Left renal cortex interstitium (tissue), 4 donors: ENCODE measurements at regions not wholly inside any gene's neighbourhood (a gene's known extent, or its start where the extent isn't known, plus 50 kb on each side); places are given as distances from the start of the nearest gene placed in this dataset.
"Not testable (repeated sequence)": the region's sequence is repeated elsewhere in the genome, so short reads cannot be mapped to it uniquely, and the experiment has no call there.

Experiments
- DNase-seq, 4 donors: peaks; one replicate each; pipeline ENCODE4 v3.0.0-alpha.2; 2013; ENCODE audit warnings: low read depth in 4 of 4, low spot score in 2 of 4, missing footprints in 1 of 4

DNA sequence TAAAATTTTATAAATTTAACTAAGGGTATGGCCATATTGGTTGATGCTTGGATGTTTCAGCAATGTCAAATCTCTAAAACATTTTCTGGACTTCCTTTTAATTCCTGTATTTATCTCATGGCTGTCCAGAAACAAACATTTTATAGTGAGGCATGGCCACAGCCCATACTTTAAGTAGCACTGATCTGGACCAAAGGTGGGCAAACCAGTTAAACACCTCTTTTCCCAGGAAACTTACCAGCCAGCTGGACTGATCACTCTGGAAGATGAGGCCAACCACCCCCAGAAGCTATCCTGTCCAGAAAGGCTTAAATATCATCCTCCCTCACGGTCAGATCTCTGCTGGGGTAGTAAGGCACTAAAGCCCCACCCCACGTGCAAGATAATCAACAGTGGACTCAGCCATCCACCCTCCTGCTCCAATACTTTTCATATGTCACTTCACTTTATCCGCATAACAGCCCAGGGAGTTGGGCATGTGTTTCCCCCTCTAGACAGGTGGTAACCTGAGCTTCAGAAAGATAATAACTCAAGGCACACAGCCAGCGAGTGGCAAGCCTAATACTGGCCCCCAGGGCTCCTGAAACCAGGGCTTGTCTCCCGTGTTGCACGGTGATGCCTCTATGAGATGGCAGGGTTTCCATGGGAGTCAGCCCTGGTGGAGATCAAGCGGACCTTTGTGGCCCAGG lies 120.5 kb upstream of the NGF start:
- no peak for DNase-seq

DNA sequence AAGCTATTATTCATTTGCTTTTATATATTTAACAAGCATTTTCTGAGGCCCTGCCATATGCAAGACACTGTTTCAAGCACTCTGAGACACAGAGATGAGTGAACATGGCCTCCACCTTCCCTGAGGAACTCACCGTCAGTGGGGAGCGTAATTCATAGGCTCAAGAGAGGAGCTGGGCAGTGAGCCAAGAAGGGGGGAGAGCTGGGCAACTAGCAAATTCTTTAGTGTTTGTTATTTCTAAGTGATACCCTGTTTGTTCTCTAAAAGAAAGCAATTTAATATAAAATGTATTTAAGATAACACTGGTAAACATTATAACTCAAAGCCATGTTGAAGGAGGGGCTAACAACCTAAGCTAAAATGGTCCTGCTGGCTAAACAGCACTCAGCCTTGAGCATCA lies 119.2 kb upstream of the NGF start:
- DNase-seq: no peak

DNA sequence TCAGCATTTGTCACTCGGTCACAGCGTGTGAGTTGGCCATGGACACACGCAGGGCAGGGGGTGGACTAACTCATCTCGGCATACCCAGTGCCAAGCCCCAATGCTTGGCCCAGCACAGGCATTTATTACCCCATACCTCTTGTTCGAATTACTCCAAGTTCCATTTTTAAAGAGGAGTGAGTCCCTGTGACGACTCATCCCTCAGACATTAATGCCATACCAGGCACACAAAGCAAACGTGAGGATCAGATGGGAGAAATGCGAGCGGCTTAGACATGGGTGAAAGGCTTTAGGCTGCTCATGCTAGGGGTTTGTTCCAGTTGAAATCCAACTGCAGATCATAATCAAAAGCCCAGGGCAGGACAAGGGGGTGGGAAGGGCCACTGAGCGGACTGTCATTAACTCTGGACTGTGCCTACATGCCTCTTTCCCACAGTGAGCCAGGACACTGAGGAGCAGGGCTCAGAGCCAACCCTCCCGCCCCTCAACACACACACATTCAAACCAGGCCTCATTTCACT lies 118.5 kb upstream of the NGF start:
- no peak for DNase-seq

DNA sequence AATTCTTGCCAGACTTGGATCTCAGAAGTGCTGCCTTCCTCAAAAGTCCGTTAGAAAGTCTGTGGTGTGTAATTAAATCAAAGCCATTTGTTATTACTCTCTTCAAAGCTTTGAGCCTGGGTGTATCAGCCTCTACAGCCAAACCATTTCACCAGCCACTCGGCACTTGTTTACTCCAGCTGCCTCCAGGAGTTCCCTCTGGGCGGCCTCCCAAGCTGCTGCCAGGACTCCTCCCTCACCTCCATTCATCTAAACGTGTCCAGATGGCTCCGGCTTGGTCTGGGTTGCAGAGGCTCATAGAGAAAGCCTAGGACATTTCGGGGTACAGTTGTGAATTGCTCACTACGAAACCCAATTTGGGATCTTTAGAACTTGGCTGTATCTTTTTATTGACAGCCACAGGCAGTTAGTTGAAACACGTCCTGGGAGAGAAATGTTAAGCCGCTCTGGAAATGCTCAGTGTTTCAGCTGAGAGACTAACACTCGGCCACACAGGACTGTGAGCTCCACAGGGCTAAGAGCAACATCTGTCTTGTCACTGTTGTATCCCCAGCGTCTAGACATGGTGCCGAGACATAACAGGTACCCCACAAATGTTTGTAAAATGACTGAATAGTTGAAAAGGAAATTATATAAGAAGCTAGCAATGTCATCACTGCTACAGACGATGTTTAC lies 116.9 kb upstream of the NGF start:
- DNase-seq: no peak

DNA sequence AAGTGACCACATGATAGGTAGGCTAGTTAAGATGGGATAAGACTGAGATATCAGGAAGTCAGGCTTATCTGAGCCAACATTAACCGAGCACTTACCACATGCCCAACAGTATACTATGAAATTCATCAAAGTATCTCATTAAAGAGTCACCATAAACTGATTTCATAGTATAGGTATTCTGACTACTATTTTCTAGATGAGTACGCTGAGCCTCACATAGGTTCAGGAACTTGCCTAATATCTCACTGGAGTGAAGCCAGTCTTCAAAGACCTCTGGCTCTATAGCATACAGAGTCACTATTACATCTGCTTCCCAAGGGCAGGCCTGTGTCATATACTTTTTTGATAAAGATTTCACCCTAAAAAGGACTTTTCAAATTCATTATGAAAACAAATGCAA lies 115.6 kb upstream of the NGF start:
- DNase-seq: no peak

DNA sequence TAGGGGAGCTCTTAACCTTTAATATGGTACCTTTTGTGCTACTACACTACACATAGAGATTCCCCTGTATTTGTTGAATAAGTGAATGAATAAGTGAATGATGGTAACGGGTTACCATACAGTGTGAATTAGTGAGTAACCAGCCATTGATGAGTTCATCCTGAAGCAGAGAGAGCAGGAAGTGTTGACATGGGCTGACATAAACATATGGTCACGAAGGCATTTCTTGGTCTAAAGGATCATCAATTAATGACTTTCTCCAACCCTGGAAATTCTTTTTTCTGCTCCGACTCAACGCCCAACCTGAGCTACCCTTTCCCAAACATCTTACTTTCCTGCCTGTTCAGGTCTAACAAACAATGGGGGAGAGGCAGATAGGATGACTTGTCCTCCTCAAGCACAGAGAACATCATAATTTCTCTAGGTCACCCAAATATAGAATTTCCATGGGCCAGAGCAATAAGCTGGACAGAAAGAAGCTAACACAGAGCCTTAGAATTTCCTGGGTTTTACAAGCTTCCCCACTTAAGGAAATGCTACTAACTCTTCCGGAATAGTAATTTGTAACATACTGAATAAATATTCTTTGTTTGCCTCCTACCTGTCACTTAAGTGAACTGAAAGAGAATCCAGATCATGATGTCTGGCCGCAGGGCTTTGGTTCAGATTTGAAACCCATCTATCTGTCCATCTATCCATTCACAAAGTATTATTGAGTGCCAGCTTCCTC lies 114.7 kb upstream of the NGF start:
- no peak for DNase-seq

DNA sequence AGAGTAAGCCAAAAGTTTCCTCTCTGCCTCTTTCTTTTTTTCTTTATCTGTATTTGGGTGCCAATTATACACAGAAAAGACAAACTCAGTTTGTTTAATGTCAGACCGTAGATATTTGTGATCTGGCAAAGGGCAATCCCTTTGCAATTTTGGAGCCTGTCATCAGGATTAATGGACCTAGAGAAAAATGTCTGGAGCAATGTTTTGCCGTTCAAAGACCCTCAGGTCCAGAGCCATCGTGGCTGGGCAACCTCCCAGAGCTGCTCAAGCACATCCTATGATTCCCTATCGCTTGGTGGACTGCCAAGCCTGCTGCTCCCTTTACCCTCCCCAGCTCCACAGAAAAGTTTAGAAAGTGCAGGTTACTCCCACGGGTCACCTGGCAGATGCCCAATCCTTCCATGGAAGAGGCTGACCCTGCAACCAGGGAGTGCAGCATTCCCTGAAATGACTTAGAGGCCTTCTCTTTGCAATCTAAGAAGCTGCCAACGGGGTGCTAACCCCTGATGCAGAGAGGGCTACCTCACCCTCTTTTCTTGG lies 112.5 kb upstream of the NGF start:
- DNase-seq: no peak

DNA sequence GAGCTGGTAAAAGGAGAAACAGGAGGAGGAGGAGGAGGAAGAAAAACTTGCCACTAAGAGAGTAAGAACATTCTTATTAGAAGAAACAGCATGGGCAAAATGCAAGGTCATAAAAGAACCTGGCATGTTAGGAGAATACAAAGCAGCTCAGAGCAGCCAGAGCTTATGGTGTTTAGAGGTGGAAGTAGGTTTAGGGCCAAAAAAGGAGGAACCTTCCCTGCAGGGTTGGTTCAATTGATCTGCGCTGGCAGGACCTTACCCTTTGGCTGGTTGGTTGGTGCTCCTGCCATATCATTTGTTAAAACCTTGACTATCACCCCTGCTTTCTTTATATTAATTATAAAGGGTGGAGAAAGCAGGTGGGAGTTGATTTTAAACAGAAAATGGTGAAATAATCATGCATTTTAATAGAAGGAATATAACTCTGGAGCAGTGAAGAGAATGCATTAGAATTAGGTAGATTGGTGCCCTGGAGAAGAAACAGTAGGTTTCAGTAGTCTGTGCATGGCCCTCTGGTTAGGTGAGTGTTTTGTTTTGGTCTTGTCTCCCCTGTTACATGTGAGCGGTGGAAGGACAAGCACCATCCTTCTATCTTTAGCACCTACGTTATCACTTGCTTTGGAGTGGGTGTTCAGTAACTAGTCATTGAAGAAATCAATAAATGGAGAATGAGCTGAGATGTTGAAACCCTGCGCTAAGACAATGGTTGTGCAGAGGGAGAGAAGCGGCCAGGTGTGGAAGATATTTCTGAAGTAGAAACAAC lies 110.4 kb upstream of the NGF start:
- no peak for DNase-seq

DNA sequence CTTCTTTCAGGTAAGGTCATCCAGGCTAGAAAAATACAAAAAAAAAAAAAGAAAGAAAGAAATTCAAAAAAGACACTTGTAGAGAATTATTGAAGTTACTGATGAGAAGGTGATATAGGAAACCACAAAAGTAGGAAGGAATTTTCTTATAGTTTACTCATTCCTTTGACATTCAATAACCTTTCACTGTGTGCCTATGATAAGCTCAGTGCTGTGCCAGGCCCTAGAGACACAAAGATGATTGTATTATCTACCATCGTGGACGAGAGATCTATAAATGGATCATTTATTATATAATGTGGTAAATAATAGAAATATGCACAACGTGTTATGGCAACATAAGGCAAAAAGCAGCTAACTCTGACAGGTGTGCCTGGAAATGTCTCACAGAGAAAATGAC lies 109.6 kb upstream of the NGF start:
- no peak for DNase-seq

DNA sequence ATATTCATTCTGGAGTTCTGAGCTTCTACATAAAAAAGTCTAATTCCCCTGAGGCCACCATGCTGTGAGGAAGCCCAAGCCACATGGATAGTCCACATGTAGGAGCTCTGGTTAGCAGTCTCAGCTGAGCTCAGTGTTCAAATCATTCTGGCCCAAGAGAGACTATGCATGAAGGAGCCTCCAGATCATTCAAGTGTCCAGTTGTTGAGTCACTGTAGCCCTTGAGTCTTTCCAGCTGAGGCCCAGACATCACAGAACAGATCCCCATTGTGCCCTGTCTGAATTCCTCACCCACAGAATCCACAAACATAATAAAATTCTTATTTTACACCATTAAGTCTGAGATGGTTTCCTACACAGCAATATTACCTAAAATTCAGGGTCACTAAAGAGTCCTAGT lies 107.0 kb upstream of the NGF start:
- no peak for DNase-seq

DNA sequence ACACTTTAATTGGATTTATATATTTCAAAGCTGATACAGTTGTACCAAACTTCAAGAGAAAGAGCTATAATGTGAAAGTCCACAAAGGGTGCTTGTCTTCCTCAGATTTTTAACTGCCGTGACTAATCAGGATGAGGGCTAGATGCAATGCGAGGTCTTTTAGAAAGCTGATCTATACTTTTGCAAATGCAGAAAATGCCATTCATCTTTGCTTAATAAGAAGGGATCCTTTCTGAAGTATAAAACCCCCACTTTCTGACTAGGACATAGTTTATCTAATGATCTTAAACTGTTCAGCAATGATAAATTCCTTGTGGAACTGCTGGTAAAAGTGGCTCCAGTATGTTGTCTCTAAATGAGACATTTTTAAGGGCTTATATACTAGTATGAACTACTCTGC lies 102.7 kb upstream of the NGF start:
- no peak for DNase-seq

DNA sequence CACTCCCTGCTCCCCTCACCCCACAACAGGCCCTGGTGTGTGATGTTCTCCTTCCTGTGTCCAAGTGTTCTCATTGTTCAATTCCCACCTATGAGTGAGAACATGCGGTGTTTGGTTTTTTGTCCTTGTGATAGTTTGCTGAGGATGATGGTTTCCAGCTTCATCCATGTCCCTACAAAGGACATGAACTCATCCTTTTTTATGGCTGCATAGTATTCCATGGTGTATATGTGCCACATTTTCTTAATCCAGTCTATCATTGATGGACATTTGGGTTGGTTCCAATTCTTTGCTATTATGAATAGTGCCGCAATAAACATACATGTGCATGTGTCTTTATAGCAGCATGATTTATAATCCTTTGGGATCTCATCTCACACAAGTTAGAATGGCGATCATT lies 101.5 kb upstream of the NGF start:
- not testable (repeated sequence) for DNase-seq

DNA sequence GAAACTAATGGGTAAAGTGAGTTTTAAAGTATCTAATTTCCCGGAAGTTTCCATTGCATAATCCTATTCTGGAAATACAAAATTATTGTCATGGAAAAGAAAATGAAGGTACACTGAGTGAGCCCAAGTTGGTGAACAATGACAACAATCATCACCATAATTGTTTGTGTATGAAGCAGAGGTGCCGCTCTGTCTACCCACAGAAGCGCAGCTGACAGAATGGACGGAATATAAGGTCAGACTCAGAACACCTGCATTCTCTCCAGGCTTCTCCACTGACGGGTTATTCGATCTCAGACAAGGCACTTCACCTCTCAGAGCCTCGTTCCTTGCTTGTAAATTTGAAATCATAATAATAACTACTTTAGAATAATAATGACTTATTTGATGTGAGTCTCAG lies 99.1 kb upstream of the NGF start:
- no peak for DNase-seq

DNA sequence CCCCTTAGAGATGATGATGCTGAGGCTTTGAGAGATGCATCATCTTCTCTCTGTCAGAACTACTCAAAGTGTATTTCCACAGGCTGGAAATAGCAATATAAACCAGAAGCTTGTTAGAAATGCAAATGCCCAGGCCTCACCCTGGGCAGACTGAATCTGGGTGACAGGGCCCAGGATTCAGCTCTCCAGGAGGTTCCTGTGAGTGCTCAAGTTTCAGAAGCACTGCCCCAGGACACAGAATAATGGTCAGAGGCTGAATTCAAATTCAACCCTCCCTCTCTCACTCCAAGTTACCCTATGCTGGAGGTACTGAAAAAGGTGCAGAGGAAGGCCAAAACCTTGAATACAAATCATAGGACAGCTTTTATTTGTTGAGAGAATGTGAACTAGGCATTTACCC lies 98.5 kb upstream of the NGF start:
- no peak for DNase-seq

DNA sequence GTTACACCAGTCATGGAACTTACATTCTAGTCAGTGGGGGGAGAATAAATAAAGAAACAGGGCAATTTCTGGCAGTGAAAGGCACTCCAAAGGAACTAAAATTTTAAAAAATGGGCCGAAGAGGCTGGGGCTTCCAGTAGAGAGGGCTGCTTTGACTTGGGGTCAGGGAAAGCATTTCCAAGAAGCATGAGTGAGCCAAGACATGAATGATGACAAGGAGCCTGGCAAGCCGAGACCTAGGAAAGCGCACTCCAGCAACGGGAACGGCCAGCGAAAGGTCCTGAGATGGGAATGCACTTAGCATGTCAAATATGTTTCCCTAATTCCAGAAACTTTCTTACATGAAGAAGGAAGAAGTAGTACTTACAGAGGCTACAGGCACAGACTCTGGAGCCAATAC lies 95.4 kb upstream of the NGF start:
- DNase-seq: no peak

DNA sequence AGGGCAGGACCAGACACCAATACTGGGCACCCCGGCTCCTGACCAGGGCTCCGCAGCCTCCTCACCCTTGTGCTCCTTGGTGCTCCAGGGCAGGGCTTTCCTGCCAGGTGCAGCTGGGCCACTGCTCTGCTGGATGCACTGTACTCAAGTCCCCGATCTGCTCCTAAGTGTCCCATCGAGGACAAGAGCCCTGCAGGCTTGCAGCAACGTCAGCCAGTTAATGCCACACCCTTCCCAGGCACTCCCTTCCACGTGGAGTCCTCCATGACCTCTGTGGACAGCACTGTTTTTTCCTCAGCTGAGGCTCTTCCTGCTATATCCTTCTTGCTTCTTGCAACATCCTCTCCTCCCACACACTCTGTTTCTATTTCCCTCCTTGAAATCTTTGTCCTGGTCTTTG lies 94.0 kb upstream of the NGF start:
- DNase-seq: no peak

DNA sequence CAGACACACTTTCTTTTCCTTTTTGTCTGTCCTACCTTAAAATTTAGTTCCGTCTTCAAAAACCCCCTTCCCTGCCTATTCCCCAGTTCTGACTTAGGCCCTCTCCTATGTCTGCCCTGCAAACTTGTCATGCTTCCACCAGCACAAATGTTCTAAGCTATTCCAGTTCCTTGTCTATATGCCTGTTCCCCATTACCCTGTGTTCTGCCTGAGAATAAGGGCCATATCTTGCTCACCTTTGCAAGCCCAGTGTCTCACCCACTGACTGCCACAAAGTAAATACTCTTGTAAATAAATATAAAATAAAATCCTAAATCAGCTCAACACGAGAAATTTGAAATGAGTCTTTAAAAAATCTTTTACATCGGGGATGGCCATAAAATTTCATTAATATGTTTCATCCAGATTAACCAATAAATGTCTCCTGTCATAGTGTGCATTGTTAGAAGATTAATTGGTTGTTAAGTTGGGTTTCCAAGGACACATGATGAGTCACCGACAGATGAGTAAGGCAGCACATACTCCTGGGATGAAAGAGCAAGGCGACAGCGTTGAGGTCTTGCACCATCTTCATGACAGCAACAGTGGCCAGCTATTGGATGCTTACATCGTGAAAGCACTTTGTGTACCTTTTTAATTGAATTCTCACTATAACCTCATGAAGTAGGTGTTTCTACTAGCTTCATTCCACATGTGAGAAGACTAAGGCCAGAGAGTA lies 92.6 kb upstream of the NGF start:
- DNase-seq: no peak

DNA sequence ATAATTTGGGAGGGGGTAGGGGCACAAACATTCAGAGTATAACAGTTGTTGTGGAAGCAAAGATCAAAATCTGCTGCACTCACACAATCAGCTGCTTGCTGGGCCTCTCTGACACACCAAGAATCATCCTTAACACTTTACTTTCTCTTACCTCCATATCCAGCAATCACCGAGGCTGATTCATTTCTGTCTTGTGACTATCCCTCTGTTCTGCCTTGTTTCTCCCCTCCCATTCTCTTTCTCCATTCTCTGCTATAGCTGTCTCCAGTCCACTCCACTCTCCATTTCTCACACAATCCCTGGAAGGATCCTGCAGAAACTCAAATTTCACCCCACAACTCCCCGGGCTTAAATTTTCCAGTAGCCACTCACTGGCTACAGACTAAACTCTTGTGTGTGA lies 91.8 kb upstream of the NGF start:
- no peak for DNase-seq

DNA sequence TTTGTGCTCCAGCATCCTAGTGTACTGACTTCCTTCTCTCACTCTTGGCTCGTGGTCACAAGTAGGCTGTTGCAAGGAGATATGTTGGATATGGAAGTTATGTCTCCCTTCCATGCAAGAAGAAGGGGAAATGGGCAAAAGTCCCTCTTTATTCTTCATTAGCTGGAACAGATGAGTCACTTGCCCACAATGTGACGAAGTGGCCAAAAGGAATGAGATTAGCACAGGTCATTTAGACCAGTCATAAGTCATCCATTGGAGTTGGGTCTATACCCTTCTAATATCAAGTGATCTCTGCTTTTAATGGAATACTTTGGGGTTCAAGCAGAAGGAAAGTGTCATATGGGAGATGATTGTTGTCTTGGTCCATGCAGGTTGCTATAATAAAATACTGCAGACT lies 91.2 kb upstream of the NGF start:
- DNase-seq: no peak

DNA sequence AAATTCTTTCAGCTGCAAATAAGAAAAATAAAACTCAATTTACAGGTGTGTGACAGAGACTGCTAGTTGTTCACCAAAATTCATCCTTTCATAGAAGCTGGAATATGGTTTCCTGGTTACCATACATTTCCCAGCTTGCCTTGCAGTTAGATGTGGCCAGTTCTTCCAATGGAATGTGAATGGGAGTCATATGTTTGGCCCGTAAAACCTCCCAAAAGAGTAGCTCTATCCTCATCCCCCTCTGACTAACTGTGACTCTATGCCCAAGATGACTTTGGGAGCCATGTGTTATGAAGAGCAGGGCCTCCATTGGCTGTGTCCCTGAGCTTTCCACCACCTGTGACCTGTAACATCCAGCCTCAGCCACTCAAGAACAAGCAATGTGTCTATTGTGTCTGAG lies 90.6 kb upstream of the NGF start:
- DNase-seq: no peak
